GM13977 (cell line): ENCODE measurements at regions not wholly inside any gene's neighbourhood (a gene's known extent, or its start where the extent isn't known, plus 50 kb on each side); places are given as distances from the start of the nearest gene placed in this dataset.
A peak's percentile ranks its signal among the peaks of the same experiment; 100 is the strongest.
"Not testable (repeated sequence)": the region's sequence is repeated elsewhere in the genome, so short reads cannot be mapped to it uniquely, and the experiment has no call there.

ENCODE experiments used
- DNase-seq: peaks from one replicate; pipeline ENCODE4 v3.0.0; 2012; ENCODE audit warnings: low spot score
- CTCF ChIP-seq: IDR thresholded peaks from 2 replicates; pipeline ENCODE4 v1.5.1; 2012; ENCODE audit warnings: mild to moderate bottlenecking, control low read depth; ENCODE audit not compliant: insufficient read depth; ENCODE audit errors: extremely low read depth, missing control alignments
- in situ Hi-C: fragments of 300-500 bp; cut with MboI; formaldehyde crosslinking; loops from one replicate; pipeline ENCODE4 v1.12.0; 2022; ENCODE audit warnings: low sequenced_read_pairs, low pct_unique_long_range_greater_than_20kb, mixed read lengths, inconsistent platforms; ENCODE audit not compliant: unreplicated experiment

- DNase-seq, in situ Hi-C loops: not testable (repeated sequence)
Measured at GRCh38 chr3:75433295-75433694, 230.8 kb upstream of the FRG2C start.

- DNase-seq, in situ Hi-C loops: not testable (repeated sequence)
Measured at GRCh38 chr3:75434276-75434912, 229.7 kb upstream of the FRG2C start.

- in situ Hi-C loops, result not testable (repeated sequence)
- peak; percentile 10 for TF ChIP-seq CTCF
- DNase-seq, result peak; percentile 93
Measured at GRCh38 chr3:75434913-75435793, 229.0 kb upstream of the FRG2C start.

GRCh38 chr3:75435794-75436400, 228.2 kb upstream of the FRG2C start:
- in situ Hi-C loops, result not testable (repeated sequence)
- peak; percentile 64 for DNase-seq

GRCh38 chr3:75440986-75441385, 223.1 kb upstream of the FRG2C start:
- DNase-seq, in situ Hi-C loops: not testable (repeated sequence)

GRCh38 chr3:75444634-75445033, 219.5 kb upstream of the FRG2C start:
- DNase-seq, in situ Hi-C loops: not testable (repeated sequence)

GRCh38 chr3:75445234-75445633, 218.9 kb upstream of the FRG2C start:
- DNase-seq, in situ Hi-C loops: not testable (repeated sequence)

- in situ Hi-C loops, DNase-seq: not testable (repeated sequence)
Measured at GRCh38 chr3:75446948-75447347, 217.2 kb upstream of the FRG2C start.

GRCh38 chr3:75453328-75453727, 210.8 kb upstream of the FRG2C start:
- in situ Hi-C loops, DNase-seq: not testable (repeated sequence)

GRCh38 chr3:75453839-75454238, 210.3 kb upstream of the FRG2C start:
- DNase-seq, in situ Hi-C loops: not testable (repeated sequence)

GRCh38 chr3:75474530-75474929, 189.6 kb upstream of the FRG2C start:
- in situ Hi-C loops, DNase-seq: not testable (repeated sequence)

- DNase-seq, in situ Hi-C loops: not testable (repeated sequence)
Measured at GRCh38 chr3:75496600-75496999, 167.5 kb upstream of the FRG2C start.

- in situ Hi-C loops, DNase-seq: not testable (repeated sequence)
Measured at GRCh38 chr3:75500357-75500756, 163.8 kb upstream of the FRG2C start.

GRCh38 chr3:75502171-75502570, 162.0 kb upstream of the FRG2C start:
- in situ Hi-C loops, DNase-seq: not testable (repeated sequence)

- in situ Hi-C loops, DNase-seq: not testable (repeated sequence)
Measured at GRCh38 chr3:75502769-75503756, 161.1 kb upstream of the FRG2C start.
